ELR (cell line): ENCODE measurements at regions not wholly inside any gene's neighbourhood (a gene's known extent, or its start where the extent isn't known, plus 50 kb on each side); places are given as distances from the start of the nearest gene placed in this dataset.

Experiments used
- DNase-seq: peaks from one replicate; pipeline ENCODE4 v3.0.0-alpha.2; 2015; ENCODE audit warnings: low read depth

- peak; percentile 81 for DNase-seq
Measured at GRCh38 chr6:1482381-1483166, 93.2 kb downstream of the FOXF2 start.

- DNase-seq, result peak; percentile 96
Measured at GRCh38 chr6:1485678-1486077, 96.3 kb downstream of the FOXF2 start.

- DNase-seq, result no peak
Measured at GRCh38 chr6:1486387-1486786, 97.0 kb downstream of the FOXF2 start.

GRCh38 chr6:1487239-1487638 is 97.9 kb downstream of the FOXF2 start:
- DNase-seq, result no peak

- DNase-seq, result no peak
Measured at GRCh38 chr6:1491025-1491424, 101.6 kb downstream of the FOXF2 start.

GRCh38 chr6:1491591-1492319 is 102.4 kb downstream of the FOXF2 start:
- DNase-seq, result no peak

GRCh38 chr6:1494671-1495070 is 105.3 kb downstream of the FOXF2 start:
- no peak for DNase-seq

GRCh38 chr6:1495344-1495743 is 106.0 kb downstream of the FOXF2 start:
- no peak for DNase-seq

GRCh38 chr6:1496092-1496491 is 106.7 kb downstream of the FOXF2 start:
- no peak for DNase-seq

GRCh38 chr6:1496836-1497760 is 107.7 kb downstream of the FOXF2 start:
- DNase-seq, result no peak

- no peak for DNase-seq
Measured at GRCh38 chr6:1497761-1498105, 108.4 kb downstream of the FOXF2 start.

GRCh38 chr6:1498491-1499113 is 109.2 kb downstream of the FOXF2 start:
- peak; percentile 28 for DNase-seq

- DNase-seq, result no peak
Measured at GRCh38 chr6:1499777-1500176, 109.9 kb upstream of the FOXC1 start.

GRCh38 chr6:1500913-1501312 is 108.8 kb upstream of the FOXC1 start:
- no peak for DNase-seq

GRCh38 chr6:1502041-1502440 is 107.7 kb upstream of the FOXC1 start:
- DNase-seq, result no peak

GRCh38 chr6:1503811-1504210 is 105.9 kb upstream of the FOXC1 start:
- no peak for DNase-seq

- DNase-seq, result no peak
Measured at GRCh38 chr6:1504465-1504864, 105.2 kb upstream of the FOXC1 start.

GRCh38 chr6:1507251-1507650 is 102.5 kb upstream of the FOXC1 start:
- DNase-seq, result no peak

- DNase-seq, result no peak
Measured at GRCh38 chr6:1509241-1509640, 100.5 kb upstream of the FOXC1 start.

GRCh38 chr6:1510239-1510638 is 99.5 kb upstream of the FOXC1 start:
- no peak for DNase-seq

GRCh38 chr6:1513215-1513780 is 96.4 kb upstream of the FOXC1 start:
- DNase-seq, result no peak

- no peak for DNase-seq
Measured at GRCh38 chr6:1514078-1514477, 95.6 kb upstream of the FOXC1 start.
